ENCODE measurements at regions not wholly inside any gene's neighbourhood (a gene's known extent, or its start where the extent isn't known, plus 50 kb on each side); places are given as distances from the start of the nearest gene placed in this dataset.

- TF ChIP-seq CTCF (IDR thresholded peaks at IDR 0.05; ENCODE audit: insufficient read depth, low read length) (no peak), POLR2AphosphoS5 (IDR thresholded peaks at IDR 0.05; ENCODE audit: low read depth) (no peak)
Measured at GRCh38 chr4:18444206-18444605, 422.7 kb upstream of the LCORL start.

Measured in HL-60 (cell line).